Heart left ventricle (tissue), 16 donors: ENCODE measurements at regions not wholly inside any gene's neighbourhood (a gene's known extent, or its start where the extent isn't known, plus 50 kb on each side); places are given as distances from the start of the nearest gene placed in this dataset.

Source experiments
- ATAC-seq, 4 donors: fragments of 200-7000 bp; cut with Tn5 transposase; one replicate each; pipeline ENCODE4 v1.9.1; 2020 to 2022; ENCODE audit warnings: moderate library complexity in 4 of 4, mild to moderate bottlenecking in 3 of 4, moderate number of reproducible peaks in 1 of 4
- DNase-seq, 5 donors: peaks; one replicate each; pipeline ENCODE4 v3.0.0-alpha.2; 2020
- H3K27ac ChIP-seq, 12 donors: fragments of 200-600 bp; sonication (generic) in 4 of 12; one replicate each; pipeline versions ENCODE4 v1.5.0 to v1.8.0; 2016 to 2022; ENCODE audit warnings: mild to moderate bottlenecking in 2 of 12
- H3K27me3 ChIP-seq, 9 donors: fragments of 200-600 bp; sonication (generic) in 2 of 9; one replicate each; pipeline versions ENCODE4 v1.5.1 to v1.8.0; 2016 to 2022; ENCODE audit warnings: mild to moderate bottlenecking in 3 of 9
- H3K36me3 ChIP-seq, 9 donors: fragments of 200-600 bp; sonication (generic) in 2 of 9; one replicate each; pipeline versions ENCODE4 v1.5.0 to v1.8.0; 2018 to 2022; ENCODE audit warnings: mild to moderate bottlenecking in 2 of 9
- H3K4me1 ChIP-seq, 12 donors: fragments of 200-600 bp; sonication (generic) in 4 of 12; one replicate each; pipeline versions ENCODE4 v1.5.0 to v1.8.0; 2016 to 2022; ENCODE audit warnings: mild to moderate bottlenecking in 3 of 12
- H3K4me3 ChIP-seq, 12 donors: fragments of 200-600 bp; sonication (generic) in 4 of 12; one replicate each; pipeline versions ENCODE4 v1.5.0 to v1.8.0; 2017 to 2022; ENCODE audit warnings: mild to moderate bottlenecking in 9 of 12, moderate library complexity in 4 of 12
- H3K9me3 ChIP-seq, 12 donors: fragments of 200-600 bp; sonication (generic) in 4 of 12; one replicate each; pipeline versions ENCODE4 v1.5.0 to v1.8.0; 2016 to 2022; ENCODE audit warnings: mild to moderate bottlenecking in 1 of 12
- POLR2A ChIP-seq, 2 donors: fragments of 450-650 bp; IDR thresholded peaks; one replicate each; pipeline ENCODE4 v1.6.1; 2017; ENCODE audit warnings: antibody characterized with exemption in 2 of 2, mild to moderate bottlenecking in 2 of 2, moderate library complexity in 2 of 2
- WGBS, 4 donors: extraction: QIAGEN DNeasy Blood & Tissue Kit in 2 of 4; methylation state at CpG; one replicate each; pipeline versions ENCODE4 v1.1.5 to v1.1.7; 2013 to 2018; 5-methylcytosine and 5-hydroxymethylcytosine counted together
- intact Hi-C, 10 donors: fragments of 100-400 bp; cut with DNase I; formaldehyde crosslinking; loops; one replicate each; pipeline versions ENCODE4 v1.11.1 to v1.14.2; 2022
- TF ChIP-seq, protein P1 (sequence below), 12 donors: fragments of 200-600 bp; sonication (generic) in 4 of 12; IDR thresholded peaks; one replicate each; pipeline versions ENCODE4 v1.5.0 to v1.8.0; 2018 to 2022; ENCODE audit warnings: antibody characterized with exemption in 12 of 12, mild to moderate bottlenecking in 5 of 12
- donor health status: ischemic (EF 13 %, LVEDD 7.1; RV severe dilation, severe dysfunction).
- donor health status: healthy with polysubstance abuse.
- donor health status: DM: no; HTN: yes; CAD: no.
- donor health status: DM: no; HTN: no; CAD: no.
- donor health status: ischemic (EF 25% LVEDD 6.9; RV normal size, moderate dysfunction).
- donor health status: ischemic (EF 25% LVEDD 5.7; RV mildly dilated, moderate dysfunction).
- donor health status: healthy.
- donor health status: DM: yes; HTN: yes; CAD: no.
- donor health status: ischemic (EF 35%, LVEDD 5.7; RV mildly dilated, moderate dysfunction).
- donor health status: nonischemic (EF 11% LVEDD 7.7; RV severe dilation, severe dysfunction).
- donor health status: DM: yes; HTN: yes; CAD: no.
- donor health status: PGD.
- donor health status: ischemic (EF 29% LVEDD 5.4; RV normal size, mild dysfunction).
- donor health status: nonischemic (EF 23%, LVEDD 6.1; RV moderate dilation, normal function).

DNA sequence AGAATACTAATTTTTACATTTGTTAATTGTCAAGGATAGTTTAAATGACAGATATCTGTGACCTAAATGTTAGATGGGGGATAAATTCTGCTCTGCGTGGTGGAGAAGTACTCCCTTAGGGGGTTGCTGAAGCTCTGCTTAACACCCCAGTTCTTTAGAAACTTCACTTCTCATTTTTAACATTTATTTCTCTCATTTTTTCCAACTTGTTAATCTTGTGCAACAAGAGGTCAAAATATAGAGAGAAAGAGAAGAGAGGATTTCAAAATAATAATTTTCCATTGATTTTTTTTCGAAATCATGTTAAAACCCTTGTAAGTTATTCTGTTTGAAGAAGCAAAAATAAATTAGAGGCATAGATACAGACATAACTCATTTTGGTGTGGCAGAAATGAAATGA is 61.3 kb upstream of the SLC8A1 start:
- Histone ChIP-seq H3K4me1 (peaks cover 0 to 34% (median 6%) of the 10 kb centered on the region in 12 donors), H3K27me3 (no peaks in the 10 kb centered on the region), H3K4me3 (peak overlapping the region in 5 of 12 donors; percentile 55 to 66 (median 59)), H3K9me3 (peaks cover 0 to 5% (median 0%) of the 10 kb centered on the region in 12 donors), H3K36me3 (no peaks in the 10 kb centered on the region), H3K27ac (peak overlapping the region; percentile 27 to 97 (median 91))
- intact Hi-C loops, result loop anchor here in 5 of 10 donors (2.0 to 5.0 kb wide), 3 partner anchors 24 to 61 kb away; partner anchors contain the start of gene SLC8A1 (in 1 of the 5)
- ATAC-seq (no peak), DNase-seq (no peak)
- TF ChIP-seq, protein P1, sequence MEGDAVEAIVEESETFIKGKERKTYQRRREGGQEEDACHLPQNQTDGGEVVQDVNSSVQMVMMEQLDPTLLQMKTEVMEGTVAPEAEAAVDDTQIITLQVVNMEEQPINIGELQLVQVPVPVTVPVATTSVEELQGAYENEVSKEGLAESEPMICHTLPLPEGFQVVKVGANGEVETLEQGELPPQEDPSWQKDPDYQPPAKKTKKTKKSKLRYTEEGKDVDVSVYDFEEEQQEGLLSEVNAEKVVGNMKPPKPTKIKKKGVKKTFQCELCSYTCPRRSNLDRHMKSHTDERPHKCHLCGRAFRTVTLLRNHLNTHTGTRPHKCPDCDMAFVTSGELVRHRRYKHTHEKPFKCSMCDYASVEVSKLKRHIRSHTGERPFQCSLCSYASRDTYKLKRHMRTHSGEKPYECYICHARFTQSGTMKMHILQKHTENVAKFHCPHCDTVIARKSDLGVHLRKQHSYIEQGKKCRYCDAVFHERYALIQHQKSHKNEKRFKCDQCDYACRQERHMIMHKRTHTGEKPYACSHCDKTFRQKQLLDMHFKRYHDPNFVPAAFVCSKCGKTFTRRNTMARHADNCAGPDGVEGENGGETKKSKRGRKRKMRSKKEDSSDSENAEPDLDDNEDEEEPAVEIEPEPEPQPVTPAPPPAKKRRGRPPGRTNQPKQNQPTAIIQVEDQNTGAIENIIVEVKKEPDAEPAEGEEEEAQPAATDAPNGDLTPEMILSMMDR (IDR thresholded peaks at IDR 0.05), result no peak
- no peak for TF ChIP-seq POLR2A (IDR thresholded peaks at IDR 0.05)
- whole genome bisulfite sequencing, 4 donors, result 62 to 67% (median 65%) methylated on average over 2 of the region's 2 CpGs

DNA sequence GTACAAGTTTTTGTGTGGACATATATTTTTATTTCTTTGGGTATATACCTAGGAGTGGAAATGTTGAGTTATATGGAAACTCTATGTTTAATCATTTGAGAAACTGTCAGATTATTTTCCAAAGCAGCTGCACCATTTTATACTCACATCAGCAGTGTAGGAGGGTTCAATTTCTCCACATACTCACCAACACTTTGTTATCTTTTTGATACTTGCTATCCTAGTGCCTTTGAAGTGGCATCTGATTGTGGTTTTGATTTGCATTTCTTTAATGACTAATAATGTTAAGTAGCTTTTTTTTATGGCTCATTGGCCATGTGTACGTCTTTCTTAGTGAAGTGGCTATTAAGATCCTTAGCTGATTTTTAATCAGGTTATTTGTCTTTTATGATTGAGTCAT is 64.7 kb upstream of the SLC8A1 start:
- Histone ChIP-seq H3K27me3 (no peaks in the 10 kb centered on the region), H3K4me1 (peaks cover 0 to 30% (median 6%) of the 10 kb centered on the region in 12 donors), H3K27ac (peak overlapping the region in 3 of 12 donors; percentile 13 to 94 (median 21)), H3K4me3 (no peak overlapping the region), H3K9me3 (peaks cover 0 to 22% (median 0%) of the 10 kb centered on the region in 12 donors), H3K36me3 (no peaks in the 10 kb centered on the region)
- ATAC-seq (no peak), DNase-seq (no peak)
- TF ChIP-seq POLR2A (IDR thresholded peaks at IDR 0.05), result no peak
- TF ChIP-seq, protein P1 (IDR thresholded peaks at IDR 0.05), result no peak
- intact Hi-C loops, result no loop called here
- 50 to 61% (median 59%) methylated on average over 1 of the region's 1 CpG for WGBS, 4 donors

DNA sequence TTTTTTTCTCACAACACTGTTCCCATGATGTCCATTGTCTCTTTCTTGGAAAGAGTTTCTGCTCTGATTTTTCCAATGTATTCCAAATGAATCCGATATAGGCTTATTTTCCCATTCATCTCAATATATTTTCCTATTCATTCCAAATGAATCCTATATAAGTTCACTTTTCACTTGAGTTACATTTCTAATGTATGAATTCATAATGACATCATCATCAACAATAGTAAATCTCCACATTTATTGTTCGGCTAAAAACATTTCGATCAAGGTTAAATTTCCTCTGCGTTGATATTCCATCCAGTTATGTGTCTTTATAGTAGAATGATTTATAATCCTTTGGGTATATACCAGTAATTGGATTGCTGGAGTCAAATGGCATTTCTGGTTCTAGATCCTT is 76.7 kb upstream of the SLC8A1 start:
- ATAC-seq (no peak), DNase-seq (no peak)
- Histone ChIP-seq H3K27ac (no peak overlapping the region), H3K27me3 (no peaks in the 10 kb centered on the region), H3K9me3 (peaks cover 0 to 8% (median 0%) of the 10 kb centered on the region in 12 donors), H3K4me1 (peaks cover 0 to 3% (median 0%) of the 10 kb centered on the region in 12 donors), H3K4me3 (no peak overlapping the region), H3K36me3 (no peaks in the 10 kb centered on the region)
- 95 to 98% (median 97%) methylated on average over 4 of the region's 4 CpGs for WGBS, 4 donors
- intact Hi-C loops, result no loop called here
- TF ChIP-seq, protein P1 (IDR thresholded peaks at IDR 0.05), result no peak
- no peak for TF ChIP-seq POLR2A (IDR thresholded peaks at IDR 0.05)

DNA sequence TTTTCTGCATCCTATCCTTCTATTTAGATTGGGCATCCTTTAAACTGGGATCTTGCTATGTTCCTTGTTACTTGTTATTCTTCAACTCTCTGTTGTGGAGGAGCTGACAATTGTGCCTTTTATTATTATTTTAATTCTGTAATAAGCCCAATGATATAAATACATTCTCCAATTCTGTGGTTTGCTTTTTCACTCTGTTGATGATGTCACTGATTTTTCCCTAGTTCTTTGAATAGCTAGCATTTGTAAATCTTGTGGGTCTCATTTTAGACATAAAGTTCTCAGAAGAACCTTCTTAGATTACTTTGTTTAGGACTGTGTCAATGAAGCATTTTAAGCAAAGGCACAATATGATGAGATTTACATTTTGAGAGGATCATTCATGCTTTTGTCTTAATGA is 79.5 kb upstream of the SLC8A1 start:
- Histone ChIP-seq H3K36me3 (no peaks in the 10 kb centered on the region), H3K27me3 (no peaks in the 10 kb centered on the region), H3K9me3 (no peaks in the 10 kb centered on the region), H3K4me1 (peaks cover 0 to 12% (median 0%) of the 10 kb centered on the region in 12 donors), H3K27ac (no peak overlapping the region), H3K4me3 (no peak overlapping the region)
- intact Hi-C loops, result no loop called here
- no peak for ATAC-seq
- TF ChIP-seq, protein P1 (IDR thresholded peaks at IDR 0.05), result no peak
- DNase-seq, result no peak
